SU-DHL-6 (cell line): ENCODE measurements at regions not wholly inside any gene's neighbourhood (a gene's known extent, or its start where the extent isn't known, plus 50 kb on each side); places are given as distances from the start of the nearest gene placed in this dataset.

Experiments used
- CTCF ChIP-seq: fragments of 200-600 bp; sonication (generic); IDR thresholded peaks from one replicate; pipeline ENCODE4 v1.5.1; 2017; ENCODE audit warnings: antibody characterized with exemption, mild to moderate bottlenecking, low read length, moderate library complexity; ENCODE audit not compliant: insufficient read depth, poor library complexity, severe bottlenecking
- EZH2phosphoT487 ChIP-seq: fragments of 200-600 bp; sonication (generic), shearing (Covaris generic); conservative IDR thresholded peaks from 2 replicates; pipeline ENCODE4 v1.6.1; 2018; ENCODE audit warnings: mild to moderate bottlenecking, antibody characterized with exemption, low read length, moderate library complexity, mixed read lengths

DNA sequence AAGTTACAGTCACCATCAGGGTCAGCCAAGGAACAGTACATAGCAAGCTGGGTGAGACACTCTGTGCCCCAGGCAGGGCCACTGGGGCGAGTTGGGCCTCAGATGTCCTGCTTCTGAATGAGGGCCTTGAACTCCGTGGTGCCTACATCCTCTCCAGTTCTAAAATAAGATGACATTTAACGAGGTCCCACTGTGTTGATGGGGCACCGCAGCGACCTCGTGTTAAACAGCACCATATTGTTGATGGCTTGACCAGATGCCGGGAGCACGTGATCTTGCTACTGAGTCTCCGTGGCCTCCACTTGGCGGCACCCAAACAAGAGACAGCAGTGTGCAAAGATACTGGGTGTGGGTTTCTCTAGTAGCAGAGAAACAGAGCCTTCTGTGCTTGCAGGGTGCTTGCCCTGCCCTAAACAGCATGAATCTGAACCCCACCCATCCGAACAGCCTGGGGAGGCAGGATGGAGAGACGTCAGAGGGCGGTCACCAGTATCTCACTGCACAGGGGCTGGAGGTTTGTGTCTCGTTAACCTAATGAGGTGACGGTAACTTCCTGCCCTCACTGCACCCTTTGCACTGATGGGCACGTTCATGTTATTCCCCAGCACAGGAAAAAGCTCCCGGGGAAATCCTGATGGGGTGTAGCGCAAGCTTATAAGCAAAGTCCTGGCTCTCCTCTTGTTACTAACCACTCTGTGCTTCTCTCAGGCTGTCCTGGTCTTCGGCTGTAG, 324.4 kb downstream of the AJAP1 start:
- no peak for TF ChIP-seq CTCF
- TF ChIP-seq EZH2phosphoT487, result no peak
